ENCODE measurements at regions not wholly inside any gene's neighbourhood (a gene's known extent, or its start where the extent isn't known, plus 50 kb on each side); places are given as distances from the start of the nearest gene placed in this dataset.

GRCh38 chr2:71736986-71737385 lies 283.6 kb downstream of the DYSF start:
- TF ChIP-seq CTCF (IDR thresholded peaks at IDR 0.05): no peak
- TF ChIP-seq, protein P1, sequence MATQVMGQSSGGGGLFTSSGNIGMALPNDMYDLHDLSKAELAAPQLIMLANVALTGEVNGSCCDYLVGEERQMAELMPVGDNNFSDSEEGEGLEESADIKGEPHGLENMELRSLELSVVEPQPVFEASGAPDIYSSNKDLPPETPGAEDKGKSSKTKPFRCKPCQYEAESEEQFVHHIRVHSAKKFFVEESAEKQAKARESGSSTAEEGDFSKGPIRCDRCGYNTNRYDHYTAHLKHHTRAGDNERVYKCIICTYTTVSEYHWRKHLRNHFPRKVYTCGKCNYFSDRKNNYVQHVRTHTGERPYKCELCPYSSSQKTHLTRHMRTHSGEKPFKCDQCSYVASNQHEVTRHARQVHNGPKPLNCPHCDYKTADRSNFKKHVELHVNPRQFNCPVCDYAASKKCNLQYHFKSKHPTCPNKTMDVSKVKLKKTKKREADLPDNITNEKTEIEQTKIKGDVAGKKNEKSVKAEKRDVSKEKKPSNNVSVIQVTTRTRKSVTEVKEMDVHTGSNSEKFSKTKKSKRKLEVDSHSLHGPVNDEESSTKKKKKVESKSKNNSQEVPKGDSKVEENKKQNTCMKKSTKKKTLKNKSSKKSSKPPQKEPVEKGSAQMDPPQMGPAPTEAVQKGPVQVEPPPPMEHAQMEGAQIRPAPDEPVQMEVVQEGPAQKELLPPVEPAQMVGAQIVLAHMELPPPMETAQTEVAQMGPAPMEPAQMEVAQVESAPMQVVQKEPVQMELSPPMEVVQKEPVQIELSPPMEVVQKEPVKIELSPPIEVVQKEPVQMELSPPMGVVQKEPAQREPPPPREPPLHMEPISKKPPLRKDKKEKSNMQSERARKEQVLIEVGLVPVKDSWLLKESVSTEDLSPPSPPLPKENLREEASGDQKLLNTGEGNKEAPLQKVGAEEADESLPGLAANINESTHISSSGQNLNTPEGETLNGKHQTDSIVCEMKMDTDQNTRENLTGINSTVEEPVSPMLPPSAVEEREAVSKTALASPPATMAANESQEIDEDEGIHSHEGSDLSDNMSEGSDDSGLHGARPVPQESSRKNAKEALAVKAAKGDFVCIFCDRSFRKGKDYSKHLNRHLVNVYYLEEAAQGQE (IDR thresholded peaks at IDR 0.05; ENCODE audit: insufficient read depth in 1 of 2, low read depth in 2 of 2, low read length in 1 of 2): no peak
